ENCODE measurements at regions not wholly inside any gene's neighbourhood (a gene's known extent, or its start where the extent isn't known, plus 50 kb on each side); places are given as distances from the start of the nearest gene placed in this dataset.

DNA sequence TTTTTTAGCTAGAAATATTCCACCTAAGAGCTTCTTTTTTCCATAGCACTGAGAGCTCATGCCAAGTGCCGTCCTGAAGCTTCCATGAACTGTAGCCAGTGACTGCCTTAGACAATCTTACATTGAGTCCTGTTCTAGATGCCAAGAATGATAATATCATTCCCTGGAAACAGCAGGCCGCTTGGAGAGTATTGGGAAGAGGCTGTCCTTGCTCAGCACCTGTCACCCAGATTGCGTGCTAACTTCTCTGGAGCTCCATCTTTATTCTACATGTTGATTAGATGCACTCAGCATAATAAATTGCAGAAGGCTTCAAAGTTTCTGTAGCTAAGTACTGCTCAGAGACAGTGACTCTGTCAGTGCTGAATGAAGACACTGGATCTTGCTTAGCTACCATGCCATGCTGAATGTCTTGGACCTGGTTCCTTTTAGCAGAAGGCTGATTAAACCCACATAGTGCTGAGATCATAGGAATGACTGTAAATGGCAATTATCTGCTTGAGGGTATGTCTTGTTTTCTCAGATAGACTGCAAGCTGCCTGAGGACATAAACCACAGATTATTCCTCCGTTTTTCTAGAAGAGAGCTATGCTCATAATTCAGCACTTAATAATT, 83.1 kb upstream of the IRF2BP2 start:
- TF ChIP-seq EZH2 (IDR thresholded peaks at IDR 0.05) (no peak), EZH2phosphoT487 (IDR thresholded peaks at IDR 0.05) (no peak)
- TF ChIP-seq, protein P1, sequence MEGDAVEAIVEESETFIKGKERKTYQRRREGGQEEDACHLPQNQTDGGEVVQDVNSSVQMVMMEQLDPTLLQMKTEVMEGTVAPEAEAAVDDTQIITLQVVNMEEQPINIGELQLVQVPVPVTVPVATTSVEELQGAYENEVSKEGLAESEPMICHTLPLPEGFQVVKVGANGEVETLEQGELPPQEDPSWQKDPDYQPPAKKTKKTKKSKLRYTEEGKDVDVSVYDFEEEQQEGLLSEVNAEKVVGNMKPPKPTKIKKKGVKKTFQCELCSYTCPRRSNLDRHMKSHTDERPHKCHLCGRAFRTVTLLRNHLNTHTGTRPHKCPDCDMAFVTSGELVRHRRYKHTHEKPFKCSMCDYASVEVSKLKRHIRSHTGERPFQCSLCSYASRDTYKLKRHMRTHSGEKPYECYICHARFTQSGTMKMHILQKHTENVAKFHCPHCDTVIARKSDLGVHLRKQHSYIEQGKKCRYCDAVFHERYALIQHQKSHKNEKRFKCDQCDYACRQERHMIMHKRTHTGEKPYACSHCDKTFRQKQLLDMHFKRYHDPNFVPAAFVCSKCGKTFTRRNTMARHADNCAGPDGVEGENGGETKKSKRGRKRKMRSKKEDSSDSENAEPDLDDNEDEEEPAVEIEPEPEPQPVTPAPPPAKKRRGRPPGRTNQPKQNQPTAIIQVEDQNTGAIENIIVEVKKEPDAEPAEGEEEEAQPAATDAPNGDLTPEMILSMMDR (IDR thresholded peaks at IDR 0.05), result no peak
- Histone ChIP-seq H3K36me3 (no peaks in the 10 kb centered on the region), H3K4me1 (peaks cover 6% of the 10 kb centered on the region), H3K79me2 (ENCODE audit: low read depth) (no peaks in the 10 kb centered on the region), H3K9me3 (ENCODE audit: low read depth) (no peaks in the 10 kb centered on the region), H3K4me3 (no peak overlapping the region), H4K20me1 (ENCODE audit: low read depth) (no peaks in the 10 kb centered on the region), H3F3A (ENCODE audit: low read depth) (no peaks in the 10 kb centered on the region), H3K27me3 (no peaks in the 10 kb centered on the region), H3K27ac (no peak overlapping the region), H3K4me2 (no peak overlapping the region), H3K9ac (no peak overlapping the region), H2AFZ (replicated peaks) (no peak overlapping the region)
- DNase-seq (ENCODE audit: low spot score), result no peak
- H3K4me1 Mint-ChIP-seq, result peaks cover 12% of the 10 kb centered on the region
- H3K27ac Mint-ChIP-seq, result no peak overlapping the region
- H3K4me3 Mint-ChIP-seq, result no peak overlapping the region
- H3K9me3 Mint-ChIP-seq, result no peaks in the 10 kb centered on the region
- H3K27me3 Mint-ChIP-seq (ENCODE audit: insufficient read depth, low read depth), result peaks cover 4% of the 10 kb centered on the region
- no peaks in the 10 kb centered on the region for H3K36me3 Mint-ChIP-seq

DNA sequence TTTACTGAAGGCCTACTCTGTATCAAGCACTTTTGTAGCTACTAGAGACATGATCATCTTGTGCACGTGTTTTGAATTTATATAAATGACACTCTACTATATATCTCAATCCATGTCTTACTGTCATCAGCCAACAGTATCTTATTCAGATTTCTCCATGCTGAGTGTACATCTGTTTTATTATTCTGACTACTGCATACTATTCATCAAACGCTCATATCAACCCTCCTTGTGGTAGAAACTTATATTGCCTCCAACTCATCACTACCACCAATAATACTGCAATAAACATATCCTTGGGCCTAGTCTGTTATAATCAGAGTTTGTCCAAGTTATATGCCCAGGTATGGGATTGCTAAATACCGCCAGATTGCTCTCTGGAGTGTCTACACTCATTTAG, 81.6 kb upstream of the IRF2BP2 start:
- H4K20me1 ChIP-seq (ENCODE audit: low read depth), result no peaks in the 10 kb centered on the region
- no peak for TF ChIP-seq EZH2 (IDR thresholded peaks at IDR 0.05)
- TF ChIP-seq, protein P1 (IDR thresholded peaks at IDR 0.05), result no peak
- TF ChIP-seq EZH2phosphoT487 (IDR thresholded peaks at IDR 0.05), result no peak
- H2AFZ ChIP-seq (replicated peaks), result no peak overlapping the region
- H3K79me2 ChIP-seq (ENCODE audit: low read depth), result no peaks in the 10 kb centered on the region
- no peak overlapping the region for H3K4me3 ChIP-seq
- Mint-ChIP-seq H3K27ac (no peak overlapping the region), H3K9me3 (peaks cover 6% of the 10 kb centered on the region), H3K27me3 (ENCODE audit: insufficient read depth, low read depth) (peaks cover 4% of the 10 kb centered on the region), H3K36me3 (no peaks in the 10 kb centered on the region), H3K4me3 (no peak overlapping the region), H3K4me1 (peaks cover 5% of the 10 kb centered on the region)
- no peak for DNase-seq (ENCODE audit: low spot score)
- H3F3A ChIP-seq (ENCODE audit: low read depth), result no peaks in the 10 kb centered on the region
- H3K27ac ChIP-seq, result no peak overlapping the region
- no peak overlapping the region for H3K4me2 ChIP-seq
- no peak overlapping the region for H3K9ac ChIP-seq
- H3K9me3 ChIP-seq (ENCODE audit: low read depth), result no peaks in the 10 kb centered on the region
- no peaks in the 10 kb centered on the region for H3K36me3 ChIP-seq
- H3K27me3 ChIP-seq, result no peaks in the 10 kb centered on the region
- H3K4me1 ChIP-seq, result no peaks in the 10 kb centered on the region

DNA sequence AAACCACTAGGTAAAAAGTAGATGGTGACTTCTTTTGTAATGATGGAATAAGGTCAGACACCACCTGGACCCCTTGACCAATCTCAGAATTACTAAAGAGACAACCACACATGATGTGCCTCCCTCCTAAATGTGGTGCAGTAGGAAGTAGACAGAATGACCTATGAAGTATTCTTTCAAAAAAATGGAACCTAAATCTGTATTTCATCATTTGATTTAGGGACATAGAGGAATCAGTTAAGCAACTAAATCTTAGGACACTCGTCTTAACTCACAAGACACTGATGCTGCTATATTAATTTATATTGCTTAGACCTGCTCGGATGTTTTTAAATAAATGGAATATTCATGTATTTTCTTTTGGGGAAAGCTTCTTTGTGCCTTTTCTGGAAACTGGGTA, 80.9 kb upstream of the IRF2BP2 start:
- no peaks in the 10 kb centered on the region for H3K36me3 ChIP-seq
- H3K4me3 Mint-ChIP-seq, result no peak overlapping the region
- H3K36me3 Mint-ChIP-seq, result no peaks in the 10 kb centered on the region

More for the DNA sequence above, 80.9 kb upstream of the IRF2BP2 start:
- DNase-seq (ENCODE audit: low spot score), result no peak
- H3K4me1 Mint-ChIP-seq, result peaks cover 5% of the 10 kb centered on the region
- Histone ChIP-seq H3K79me2 (ENCODE audit: low read depth) (no peaks in the 10 kb centered on the region), H3K4me2 (no peak overlapping the region), H4K20me1 (ENCODE audit: low read depth) (no peaks in the 10 kb centered on the region), H3K9me3 (ENCODE audit: low read depth) (no peaks in the 10 kb centered on the region), H3K27ac (no peak overlapping the region), H3K4me3 (no peak overlapping the region), H3K9ac (no peak overlapping the region), H3K4me1 (no peaks in the 10 kb centered on the region), H2AFZ (replicated peaks) (no peak overlapping the region), H3F3A (ENCODE audit: low read depth) (no peaks in the 10 kb centered on the region), H3K27me3 (no peaks in the 10 kb centered on the region)
- no peak overlapping the region for H3K27ac Mint-ChIP-seq
- TF ChIP-seq, protein P1 (IDR thresholded peaks at IDR 0.05), result no peak
- TF ChIP-seq EZH2 (IDR thresholded peaks at IDR 0.05) (no peak), EZH2phosphoT487 (IDR thresholded peaks at IDR 0.05) (no peak)
- peaks cover 4% of the 10 kb centered on the region for H3K27me3 Mint-ChIP-seq (ENCODE audit: insufficient read depth, low read depth)
- H3K9me3 Mint-ChIP-seq, result peaks cover 11% of the 10 kb centered on the region

Measured in neural progenitor cell (in vitro differentiated cells).